GM18520 (cell line): ENCODE measurements at regions not wholly inside any gene's neighbourhood (a gene's known extent, or its start where the extent isn't known, plus 50 kb on each side); places are given as distances from the start of the nearest gene placed in this dataset.

Experiments used
- ATAC-seq: cut with Tn5 transposase; IDR thresholded peaks from one replicate; pipeline ENCODE4 v1.9.1; 2021; ENCODE audit not compliant: unreplicated experiment

- no peak for ATAC-seq
Observed at GRCh38 chr15:94606286-94606685, 374.9 kb downstream of the MCTP2 start.

GRCh38 chr15:94607176-94607654 lies 375.9 kb downstream of the MCTP2 start:
- ATAC-seq = no peak

GRCh38 chr15:94610069-94610468 lies 378.7 kb downstream of the MCTP2 start:
- peak; percentile 76 for ATAC-seq

GRCh38 chr15:94610485-94610884 lies 379.1 kb downstream of the MCTP2 start:
- no peak for ATAC-seq

- ATAC-seq = no peak
Observed at GRCh38 chr15:94611656-94612055, 380.3 kb downstream of the MCTP2 start.

- no peak for ATAC-seq
Observed at GRCh38 chr15:94615688-94616087, 384.3 kb downstream of the MCTP2 start.

- ATAC-seq = no peak
Observed at GRCh38 chr15:94620632-94621031, 389.3 kb downstream of the MCTP2 start.

- no peak for ATAC-seq
Observed at GRCh38 chr15:94621736-94622135, 390.4 kb downstream of the MCTP2 start.

- ATAC-seq = no peak
Observed at GRCh38 chr15:94626949-94627348, 395.6 kb downstream of the MCTP2 start.

- no peak for ATAC-seq
Observed at GRCh38 chr15:94631608-94632007, 400.2 kb downstream of the MCTP2 start.

GRCh38 chr15:94638183-94638582 lies 406.8 kb downstream of the MCTP2 start:
- ATAC-seq = no peak

GRCh38 chr15:94639701-94640100 lies 408.3 kb downstream of the MCTP2 start:
- ATAC-seq = no peak

GRCh38 chr15:94644433-94644832 lies 413.1 kb downstream of the MCTP2 start:
- ATAC-seq = no peak

- ATAC-seq = no peak
Observed at GRCh38 chr15:94653071-94653470, 421.7 kb downstream of the MCTP2 start.

GRCh38 chr15:94655249-94655880 lies 424.0 kb downstream of the MCTP2 start:
- no peak for ATAC-seq

GRCh38 chr15:94665676-94666441 lies 434.5 kb downstream of the MCTP2 start:
- ATAC-seq = no peak

GRCh38 chr15:94666553-94666952 lies 435.2 kb downstream of the MCTP2 start:
- ATAC-seq = no peak

GRCh38 chr15:94667109-94667508 lies 435.7 kb downstream of the MCTP2 start:
- no peak for ATAC-seq

GRCh38 chr15:94670438-94671034 lies 439.2 kb downstream of the MCTP2 start:
- no peak for ATAC-seq

GRCh38 chr15:94671858-94672532 lies 440.6 kb downstream of the MCTP2 start:
- no peak for ATAC-seq

- ATAC-seq = no peak
Observed at GRCh38 chr15:94673801-94674200, 442.4 kb downstream of the MCTP2 start.

GRCh38 chr15:94674296-94674695 lies 442.9 kb downstream of the MCTP2 start:
- ATAC-seq = no peak
